ENCODE measurements at regions not wholly inside any gene's neighbourhood (a gene's known extent, or its start where the extent isn't known, plus 50 kb on each side); places are given as distances from the start of the nearest gene placed in this dataset.

- TF ChIP-seq, protein P1, sequence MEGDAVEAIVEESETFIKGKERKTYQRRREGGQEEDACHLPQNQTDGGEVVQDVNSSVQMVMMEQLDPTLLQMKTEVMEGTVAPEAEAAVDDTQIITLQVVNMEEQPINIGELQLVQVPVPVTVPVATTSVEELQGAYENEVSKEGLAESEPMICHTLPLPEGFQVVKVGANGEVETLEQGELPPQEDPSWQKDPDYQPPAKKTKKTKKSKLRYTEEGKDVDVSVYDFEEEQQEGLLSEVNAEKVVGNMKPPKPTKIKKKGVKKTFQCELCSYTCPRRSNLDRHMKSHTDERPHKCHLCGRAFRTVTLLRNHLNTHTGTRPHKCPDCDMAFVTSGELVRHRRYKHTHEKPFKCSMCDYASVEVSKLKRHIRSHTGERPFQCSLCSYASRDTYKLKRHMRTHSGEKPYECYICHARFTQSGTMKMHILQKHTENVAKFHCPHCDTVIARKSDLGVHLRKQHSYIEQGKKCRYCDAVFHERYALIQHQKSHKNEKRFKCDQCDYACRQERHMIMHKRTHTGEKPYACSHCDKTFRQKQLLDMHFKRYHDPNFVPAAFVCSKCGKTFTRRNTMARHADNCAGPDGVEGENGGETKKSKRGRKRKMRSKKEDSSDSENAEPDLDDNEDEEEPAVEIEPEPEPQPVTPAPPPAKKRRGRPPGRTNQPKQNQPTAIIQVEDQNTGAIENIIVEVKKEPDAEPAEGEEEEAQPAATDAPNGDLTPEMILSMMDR (IDR thresholded peaks at IDR 0.05): peak; percentile 10; the same call in 1 of the 2 replicates
- no peak for TF ChIP-seq ZFX (IDR thresholded peaks at IDR 0.05; ENCODE audit: borderline replicate concordance)
- H3K27ac ChIP-seq: no peak overlapping the region
Observed at GRCh38 chr4:4595252-4595651, 53.4 kb upstream of the STX18 start.

GRCh38 chr4:4594285-4594920 lies 52.6 kb upstream of the STX18 start:
- TF ChIP-seq, protein P1 (IDR thresholded peaks at IDR 0.05): no peak
- no peak overlapping the region for H3K27ac ChIP-seq

- no peak overlapping the region for H3K27ac ChIP-seq
- TF ChIP-seq, protein P1 (IDR thresholded peaks at IDR 0.05): no peak
- TF ChIP-seq ZFX (IDR thresholded peaks at IDR 0.05; ENCODE audit: borderline replicate concordance): no peak
Observed at GRCh38 chr4:4593596-4594284, 51.9 kb upstream of the STX18 start.

DNA sequence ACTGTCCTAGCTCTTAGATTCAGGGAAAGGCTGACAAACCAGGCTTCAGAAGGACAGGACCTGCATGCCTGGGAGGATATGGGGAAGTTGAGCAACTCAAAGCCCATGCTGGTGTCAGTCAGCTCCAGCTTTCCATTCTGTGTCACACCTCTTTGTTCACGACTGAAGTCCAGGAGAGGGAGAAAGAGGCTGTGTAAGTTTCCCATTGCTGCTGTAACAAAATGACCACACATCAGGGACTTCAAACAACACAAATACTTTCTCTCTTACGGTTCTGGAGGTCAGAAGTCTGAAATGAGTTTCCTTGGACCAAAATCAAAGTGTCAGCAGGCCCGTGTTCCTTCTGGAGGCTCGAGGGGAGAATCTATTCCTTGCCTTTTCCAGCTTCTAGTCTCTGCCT lies 50.6 kb upstream of the STX18 start:
- TF ChIP-seq ZFX (IDR thresholded peaks at IDR 0.05; ENCODE audit: borderline replicate concordance): no peak
- TF ChIP-seq, protein P1 (IDR thresholded peaks at IDR 0.05): no peak
- no peak overlapping the region for H3K27ac ChIP-seq
